ENCODE measurements at regions not wholly inside any gene's neighbourhood (a gene's known extent, or its start where the extent isn't known, plus 50 kb on each side); places are given as distances from the start of the nearest gene placed in this dataset.

GRCh38 chr4:123740236-123740635, 343.6 kb downstream of the SPRY1 start:
- TF ChIP-seq EZH2 (IDR thresholded peaks at IDR 0.05; ENCODE audit: insufficient read depth, low read length) (no peak), CTCF (IDR thresholded peaks at IDR 0.05; ENCODE audit: insufficient read depth, low read depth, low read length) (no peak)
